Mesenchymal stem cell (in vitro differentiated cells and primary cell): ENCODE measurements at regions not wholly inside any gene's neighbourhood (a gene's known extent, or its start where the extent isn't known, plus 50 kb on each side); places are given as distances from the start of the nearest gene placed in this dataset.

Source experiments
- DNase-seq: peaks from one replicate; pipeline ENCODE4 v3.0.0-alpha.2; 2013
- H2AFZ ChIP-seq: one replicate; pipeline ENCODE4 v1.6.1; 2013; ENCODE audit warnings: low read depth, mild to moderate bottlenecking, control low read depth, inconsistent platforms, low read length, moderate library complexity
- H2AK5ac ChIP-seq: 2 replicates; pipeline ENCODE4 v1.6.1; 2013; ENCODE audit warnings: low read length, moderate library complexity, mild to moderate bottlenecking, inconsistent platforms; ENCODE audit not compliant: severe bottlenecking
- H2BK120ac ChIP-seq: one replicate; pipeline ENCODE4 v1.6.1; 2013; ENCODE audit warnings: low read depth, mild to moderate bottlenecking, inconsistent platforms, low read length, moderate library complexity
- H2BK12ac ChIP-seq, 2 experiments: one replicate each; pipeline ENCODE4 v1.6.1; 2013; ENCODE audit warnings: inconsistent platforms in 2 of 2, low read length in 2 of 2, mild to moderate bottlenecking in 2 of 2, moderate library complexity in 2 of 2, control low read depth in 1 of 2
- H2BK15ac ChIP-seq: one replicate; pipeline ENCODE4 v1.6.1; 2013; ENCODE audit warnings: mild to moderate bottlenecking, low read depth, inconsistent platforms; ENCODE audit not compliant: poor library complexity, severe bottlenecking
- H2BK5ac ChIP-seq: 2 replicates; pipeline ENCODE4 v1.6.1; 2013; ENCODE audit warnings: low read depth, mild to moderate bottlenecking, low read length, control low read depth, inconsistent platforms; ENCODE audit not compliant: poor library complexity, severe bottlenecking
- H3K14ac ChIP-seq, 2 experiments: one replicate each; pipeline ENCODE4 v1.6.1; 2013; ENCODE audit warnings: inconsistent platforms in 2 of 2, low read length in 2 of 2, control low read depth in 1 of 2, mild to moderate bottlenecking in 1 of 2, moderate library complexity in 1 of 2
- H3K18ac ChIP-seq, 2 experiments: one replicate each; pipeline ENCODE4 v1.6.1; 2013; ENCODE audit warnings: inconsistent platforms in 2 of 2, low read length in 2 of 2, control low read depth in 1 of 2, low read depth in 1 of 2, mild to moderate bottlenecking in 1 of 2
- H3K23ac ChIP-seq, 2 experiments: one replicate each; pipeline ENCODE4 v1.6.1; 2013; ENCODE audit warnings: inconsistent platforms in 2 of 2, low read length in 2 of 2, mild to moderate bottlenecking in 2 of 2, moderate library complexity in 2 of 2, control low read depth in 1 of 2
- H3K27ac ChIP-seq: 2 replicates; pipeline ENCODE4 v1.5.1; 2013; ENCODE audit warnings: mild to moderate bottlenecking, moderate library complexity, low read length, control low read depth, inconsistent platforms; ENCODE audit not compliant: poor library complexity, severe bottlenecking
- H3K27me3 ChIP-seq, 2 experiments: 2 replicates each; pipeline versions ENCODE4 v1.6.1 to v1.7.0; 2013; ENCODE audit warnings: low read length in 2 of 2, mild to moderate bottlenecking in 2 of 2, moderate library complexity in 2 of 2, control low read depth in 1 of 2, inconsistent platforms in 1 of 2; ENCODE audit not compliant: control insufficient read depth in 1 of 2, insufficient read depth in 1 of 2
- H3K36me3 ChIP-seq, 2 experiments: 2 replicates each; pipeline versions ENCODE4 v1.6.1 to v1.7.0; 2013; ENCODE audit warnings: low read length in 2 of 2, control low read depth in 1 of 2, inconsistent platforms in 1 of 2, low read depth in 1 of 2, mild to moderate bottlenecking in 1 of 2; ENCODE audit not compliant: insufficient read depth in 2 of 2, control insufficient read depth in 1 of 2
- H3K4ac ChIP-seq, 2 experiments: one replicate each; pipeline ENCODE4 v1.6.1; 2013; ENCODE audit warnings: inconsistent platforms in 2 of 2, low read length in 2 of 2, mild to moderate bottlenecking in 2 of 2, moderate library complexity in 2 of 2, control low read depth in 1 of 2, low read depth in 1 of 2
- H3K4me1 ChIP-seq: 2 replicates; pipeline ENCODE4 v1.6.1; 2013; ENCODE audit warnings: low read depth, low read length, control low read depth; ENCODE audit not compliant: control insufficient read depth, insufficient read depth
- H3K4me2 ChIP-seq: 2 replicates; pipeline ENCODE4 v1.6.1; 2013; ENCODE audit warnings: low read length, mild to moderate bottlenecking, inconsistent platforms; ENCODE audit not compliant: poor library complexity, severe bottlenecking
- H3K4me3 ChIP-seq, 2 experiments: 2 replicates each; pipeline versions ENCODE4 v1.5.1 to v1.7.0; 2013; ENCODE audit warnings: low read length in 2 of 2, mild to moderate bottlenecking in 2 of 2, control low read depth in 1 of 2, low read depth in 1 of 2; ENCODE audit not compliant: insufficient read depth in 1 of 2
- H3K79me1 ChIP-seq: replicated peaks from 2 replicates; pipeline ENCODE4 v1.6.1; 2013; ENCODE audit warnings: mild to moderate bottlenecking, control low read depth, low read length, inconsistent platforms; ENCODE audit not compliant: poor library complexity, severe bottlenecking
- H3K9ac ChIP-seq: 2 replicates; pipeline ENCODE4 v1.7.0; 2013; ENCODE audit warnings: mild to moderate bottlenecking, low read length, moderate library complexity
- H3K9me3 ChIP-seq: 2 replicates; pipeline ENCODE4 v1.7.0; 2013; ENCODE audit warnings: mild to moderate bottlenecking, low read length; ENCODE audit not compliant: control insufficient read depth
- H4K8ac ChIP-seq: one replicate; pipeline ENCODE4 v1.6.1; 2013; ENCODE audit warnings: inconsistent platforms, mild to moderate bottlenecking, low read length, moderate library complexity
- H4K91ac ChIP-seq: one replicate; pipeline ENCODE4 v1.6.1; 2013; ENCODE audit warnings: mild to moderate bottlenecking, low read length, inconsistent platforms
- WGBS: methylation state at CpG from one replicate; pipeline ENCODE4 v1.1.7; 2013; ENCODE audit warnings: mixed read lengths; 5-methylcytosine and 5-hydroxymethylcytosine counted together

GRCh38 chr3:178181088-178181487 lies 355.1 kb upstream of the KCNMB2 start:
- Histone ChIP-seq H3K4me3 (no peak overlapping the region), H3K36me3 (no peaks in the 10 kb centered on the region), H3K27ac (no peak overlapping the region), H4K8ac (no peak overlapping the region), H3K9me3 (no peaks in the 10 kb centered on the region), H3K9ac (no peak overlapping the region), H2BK5ac (no peak overlapping the region), H3K27me3 (no peaks in the 10 kb centered on the region), H2AFZ (no peak overlapping the region), H4K91ac (no peak overlapping the region), H3K23ac (no peak overlapping the region), H3K14ac (no peak overlapping the region), H3K4me2 (no peak overlapping the region), H3K79me1 (no peaks in the 10 kb centered on the region), H2BK15ac (no peak overlapping the region), H3K4ac (no peak overlapping the region), H2BK120ac (no peak overlapping the region), H2AK5ac (no peak overlapping the region), H3K4me1 (peaks cover 3% of the 10 kb centered on the region), H2BK12ac (no peak overlapping the region), H3K18ac (no peak overlapping the region)
- no CpG with 5 or more reads among the region's 1 CpG for WGBS
- no peak for DNase-seq

GRCh38 chr3:178181784-178182183 lies 354.5 kb upstream of the KCNMB2 start:
- no peak overlapping the region for H2BK5ac ChIP-seq
- H3K27ac ChIP-seq, result no peak overlapping the region
- no peak overlapping the region for H3K4me2 ChIP-seq
- no peak overlapping the region for H3K4ac ChIP-seq
- peaks cover 3% of the 10 kb centered on the region for H3K4me1 ChIP-seq
- H3K9ac ChIP-seq, result no peak overlapping the region
- H4K91ac ChIP-seq, result no peak overlapping the region
- H2BK15ac ChIP-seq, result no peak overlapping the region
- no peak overlapping the region for H2BK120ac ChIP-seq
- no peak overlapping the region for H2AFZ ChIP-seq
- no peak overlapping the region for H4K8ac ChIP-seq
- H2AK5ac ChIP-seq, result peak overlapping the region; percentile 3
- no peak overlapping the region for H3K23ac ChIP-seq
- H3K79me1 ChIP-seq, result no peaks in the 10 kb centered on the region
- H3K4me3 ChIP-seq, result no peak overlapping the region
- no peak for DNase-seq
- no peaks in the 10 kb centered on the region for H3K9me3 ChIP-seq
- 92% methylated on average over 2 of the region's 4 CpGs for WGBS
- H2BK12ac ChIP-seq, result peak overlapping the region in 1 of 2 experiments; percentile 37
- H3K18ac ChIP-seq, result no peak overlapping the region
- H3K27me3 ChIP-seq, result no peaks in the 10 kb centered on the region
- no peak overlapping the region for H3K14ac ChIP-seq
- no peaks in the 10 kb centered on the region for H3K36me3 ChIP-seq

GRCh38 chr3:178182337-178182779 lies 353.9 kb upstream of the KCNMB2 start:
- H3K79me1 ChIP-seq, result no peaks in the 10 kb centered on the region
- H4K8ac ChIP-seq, result peak overlapping the region; percentile 8
- H2AFZ ChIP-seq, result peak overlapping the region; percentile 15
- no peak overlapping the region for H3K23ac ChIP-seq
- H3K27ac ChIP-seq, result no peak overlapping the region
- DNase-seq, result no peak
- H3K4me3 ChIP-seq, result no peak overlapping the region
- H2BK5ac ChIP-seq, result no peak overlapping the region
- H3K4me1 ChIP-seq, result peaks cover 3% of the 10 kb centered on the region
- H2AK5ac ChIP-seq, result no peak overlapping the region
- no peaks in the 10 kb centered on the region for H3K36me3 ChIP-seq
- H2BK15ac ChIP-seq, result no peak overlapping the region
- no peak overlapping the region for H2BK120ac ChIP-seq
- H3K14ac ChIP-seq, result peak overlapping the region in 1 of 2 experiments; percentile 5
- H4K91ac ChIP-seq, result no peak overlapping the region
- H3K27me3 ChIP-seq, result no peaks in the 10 kb centered on the region
- peak overlapping the region in 1 of 2 experiments; percentile 40 for H3K18ac ChIP-seq
- no peaks in the 10 kb centered on the region for H3K9me3 ChIP-seq
- no peak overlapping the region for H3K4me2 ChIP-seq
- H3K4ac ChIP-seq, result no peak overlapping the region
- 81% methylated on average over 4 of the region's 5 CpGs for WGBS
- no peak overlapping the region for H2BK12ac ChIP-seq
- no peak overlapping the region for H3K9ac ChIP-seq

- WGBS, result no CpG with 5 or more reads among the region's 2 CpGs
- H2BK12ac ChIP-seq, result no peak overlapping the region
- no peak overlapping the region for H3K4me3 ChIP-seq
Measured at GRCh38 chr3:178184833-178185232, 351.4 kb upstream of the KCNMB2 start.

More at GRCh38 chr3:178184833-178185232, 351.4 kb upstream of the KCNMB2 start:
- Histone ChIP-seq H2AFZ (no peak overlapping the region), H2AK5ac (no peak overlapping the region), H3K4me2 (no peak overlapping the region), H3K36me3 (no peaks in the 10 kb centered on the region), H3K27me3 (no peaks in the 10 kb centered on the region), H2BK15ac (no peak overlapping the region), H3K18ac (no peak overlapping the region), H3K79me1 (no peaks in the 10 kb centered on the region), H4K8ac (no peak overlapping the region), H3K4ac (no peak overlapping the region), H3K27ac (no peak overlapping the region), H3K4me1 (peaks cover 3% of the 10 kb centered on the region), H2BK120ac (no peak overlapping the region), H3K9ac (no peak overlapping the region), H3K23ac (no peak overlapping the region), H4K91ac (no peak overlapping the region), H3K14ac (no peak overlapping the region), H3K9me3 (no peaks in the 10 kb centered on the region), H2BK5ac (no peak overlapping the region)
- no peak for DNase-seq
